Non-pigmented ciliary epithelial cell (primary cell): ENCODE measurements at regions not wholly inside any gene's neighbourhood (a gene's known extent, or its start where the extent isn't known, plus 50 kb on each side); places are given as distances from the start of the nearest gene placed in this dataset.
"Not testable (repeated sequence)": the region's sequence is repeated elsewhere in the genome, so short reads cannot be mapped to it uniquely, and the experiment has no call there.

ENCODE experiments used
- DNase-seq: peaks from one replicate; pipeline ENCODE4 v3.0.0-alpha.2; 2010; ENCODE audit warnings: low read depth

- peak; percentile 22 for DNase-seq
Measured at GRCh38 chr7:20083781-20084180, 133.4 kb downstream of the MACC1 start.

- DNase-seq, result no peak
Measured at GRCh38 chr7:20079080-20079479, 138.1 kb downstream of the MACC1 start.

GRCh38 chr7:20076835-20077234 lies 140.3 kb downstream of the MACC1 start:
- no peak for DNase-seq

GRCh38 chr7:20075992-20076820 lies 141.0 kb downstream of the MACC1 start:
- no peak for DNase-seq

GRCh38 chr7:20075440-20075839 lies 141.7 kb downstream of the MACC1 start:
- DNase-seq, result no peak

- DNase-seq, result not testable (repeated sequence)
Measured at GRCh38 chr7:20068004-20068403, 149.2 kb downstream of the MACC1 start.

- DNase-seq, result peak; percentile 74
Measured at GRCh38 chr7:20064974-20065862, 152.0 kb downstream of the MACC1 start.

GRCh38 chr7:20064181-20064970 lies 152.8 kb downstream of the MACC1 start:
- DNase-seq, result peak; percentile 60

GRCh38 chr7:20063644-20064043 lies 153.5 kb downstream of the MACC1 start:
- no peak for DNase-seq

GRCh38 chr7:20062932-20063331 lies 154.3 kb downstream of the MACC1 start:
- no peak for DNase-seq

GRCh38 chr7:20053334-20054104 lies 163.7 kb downstream of the MACC1 start:
- DNase-seq, result no peak

- DNase-seq, result no peak
Measured at GRCh38 chr7:20050241-20050966, 166.8 kb downstream of the MACC1 start.

- no peak for DNase-seq
Measured at GRCh38 chr7:20038676-20039075, 178.5 kb downstream of the MACC1 start.

- no peak for DNase-seq
Measured at GRCh38 chr7:20035279-20035875, 181.8 kb downstream of the MACC1 start.

- peak; percentile 14 for DNase-seq
Measured at GRCh38 chr7:20033621-20034400, 183.4 kb downstream of the MACC1 start.

GRCh38 chr7:20032741-20033140 lies 184.4 kb downstream of the MACC1 start:
- DNase-seq, result no peak

GRCh38 chr7:20030915-20031362 lies 186.2 kb downstream of the MACC1 start:
- DNase-seq, result peak; percentile 28

- DNase-seq, result no peak
Measured at GRCh38 chr7:20030417-20030816, 186.8 kb downstream of the MACC1 start.

- no peak for DNase-seq
Measured at GRCh38 chr7:20026762-20027161, 190.4 kb downstream of the MACC1 start.
